SU-DHL-6 (cell line): ENCODE measurements at regions not wholly inside any gene's neighbourhood (a gene's known extent, or its start where the extent isn't known, plus 50 kb on each side); places are given as distances from the start of the nearest gene placed in this dataset.

Experiments used
- CTCF ChIP-seq: fragments of 200-600 bp; sonication (generic); IDR thresholded peaks from one replicate; pipeline ENCODE4 v1.5.1; 2017; ENCODE audit warnings: antibody characterized with exemption, mild to moderate bottlenecking, low read length, moderate library complexity; ENCODE audit not compliant: insufficient read depth, poor library complexity, severe bottlenecking
- EZH2phosphoT487 ChIP-seq: fragments of 200-600 bp; sonication (generic), shearing (Covaris generic); conservative IDR thresholded peaks from 2 replicates; pipeline ENCODE4 v1.6.1; 2018; ENCODE audit warnings: mild to moderate bottlenecking, antibody characterized with exemption, low read length, moderate library complexity, mixed read lengths

GRCh38 chr3:14331251-14331650 lies 71.2 kb upstream of the SLC6A6 start:
- no peak for TF ChIP-seq CTCF
- TF ChIP-seq EZH2phosphoT487 = no peak
